CD14-positive monocyte (primary cell): ENCODE measurements at regions not wholly inside any gene's neighbourhood (a gene's known extent, or its start where the extent isn't known, plus 50 kb on each side); places are given as distances from the start of the nearest gene placed in this dataset.

Experiments used
- DNase-seq, 3 donors: peaks; one replicate each; pipeline ENCODE4 v3.0.0-alpha.2; 2011 to 2022
- H2AFZ ChIP-seq: 2 replicates; pipeline ENCODE4 v1.6.0; 2012; ENCODE audit warnings: mild to moderate bottlenecking, low read depth, low read length, inconsistent platforms; ENCODE audit not compliant: insufficient read depth, poor library complexity, severe bottlenecking
- H3K27ac ChIP-seq, 2 donors: 1 replicate in 1 of 2; 2 replicates in 1 of 2; pipeline ENCODE4 v1.5.1; 2012 to 2013; ENCODE audit warnings: low read length in 2 of 2, control low read depth in 1 of 2, inconsistent platforms in 1 of 2, low read depth in 1 of 2, mild to moderate bottlenecking in 1 of 2
- H3K27me3 ChIP-seq, 2 donors: one replicate each; pipeline versions ENCODE4 v1.6.0 to v1.6.1; 2011 to 2013; ENCODE audit warnings: low read length in 2 of 2; ENCODE audit not compliant: control insufficient read depth in 2 of 2, insufficient read depth in 2 of 2
- H3K36me3 ChIP-seq, 2 donors: replicated peaks in 1 of 2; 1 replicate in 1 of 2; 2 replicates in 1 of 2; pipeline versions ENCODE4 v1.5.1 to v1.6.1; 2012 to 2013; ENCODE audit warnings: low read length in 2 of 2, control low read depth in 1 of 2, inconsistent platforms in 1 of 2, mild to moderate bottlenecking in 1 of 2; ENCODE audit not compliant: insufficient read depth in 2 of 2, control insufficient read depth in 1 of 2
- H3K4me1 ChIP-seq, 2 donors: 1 replicate in 1 of 2; 2 replicates in 1 of 2; pipeline versions ENCODE4 v1.5.1 to v1.6.1; 2012 to 2013; ENCODE audit warnings: low read length in 2 of 2, control low read depth in 1 of 2, inconsistent platforms in 1 of 2, mild to moderate bottlenecking in 1 of 2, moderate library complexity in 1 of 2; ENCODE audit not compliant: insufficient read depth in 2 of 2, control insufficient read depth in 1 of 2
- H3K4me2 ChIP-seq: replicated peaks from 2 replicates; pipeline ENCODE3; 2012; ENCODE audit warnings: low read length, moderate library complexity, mild to moderate bottlenecking; ENCODE audit not compliant: poor library complexity, severe bottlenecking; ENCODE audit errors: extremely low read depth
- H3K4me3 ChIP-seq, 3 experiments: fragments of 200-600 bp in 1 of 3; sonication (generic) in 1 of 3; replicated peaks in 1 of 3; 1 replicate in 2 of 3; 2 replicates in 1 of 3; pipeline ENCODE4 v1.5.1; 2011 to 2013; ENCODE audit warnings: low read length in 3 of 3, mild to moderate bottlenecking in 3 of 3, control low read depth in 2 of 3, low read depth in 2 of 3, inconsistent platforms in 1 of 3, moderate library complexity in 1 of 3
- H3K79me2 ChIP-seq: 2 replicates; pipeline ENCODE4 v1.6.0; 2012; ENCODE audit warnings: mild to moderate bottlenecking, control low read depth, inconsistent platforms, low read length, moderate library complexity; ENCODE audit not compliant: insufficient read depth
- H3K9ac ChIP-seq: 2 replicates; pipeline ENCODE4 v1.6.0; 2017; ENCODE audit warnings: low read length, mild to moderate bottlenecking; ENCODE audit not compliant: insufficient read depth, poor library complexity, severe bottlenecking
- H3K9me3 ChIP-seq, 2 donors: replicated peaks in 1 of 2; 1 replicate in 1 of 2; 2 replicates in 1 of 2; pipeline versions ENCODE4 v1.5.1 to v1.6.1; 2012 to 2013; ENCODE audit warnings: low read length in 2 of 2, control low read depth in 1 of 2; ENCODE audit not compliant: control insufficient read depth in 1 of 2, insufficient read depth in 1 of 2
- H4K20me1 ChIP-seq: 2 replicates; pipeline ENCODE4 v1.6.0; 2012; ENCODE audit warnings: mild to moderate bottlenecking, low read length, control low read depth, moderate library complexity; ENCODE audit not compliant: insufficient read depth
- H3K27ac Mint-ChIP-seq, 7 donors: one replicate each; pipeline ENCODE4 v1.8.0; 2020; ENCODE audit warnings: mild to moderate bottlenecking in 7 of 7, mixed read lengths in 7 of 7, moderate library complexity in 6 of 7, inconsistent platforms in 2 of 7
- H3K27me3 Mint-ChIP-seq, 3 donors: one replicate each; pipeline ENCODE4 v1.8.0; 2021 to 2022; ENCODE audit warnings: low read depth in 3 of 3, mild to moderate bottlenecking in 3 of 3, mixed read lengths in 3 of 3, moderate library complexity in 3 of 3, inconsistent platforms in 1 of 3
- H3K36me3 Mint-ChIP-seq, 2 donors: one replicate each; pipeline ENCODE4 v1.8.0; 2020; ENCODE audit warnings: mixed read lengths in 2 of 2, inconsistent platforms in 1 of 2, mild to moderate bottlenecking in 1 of 2
- H3K4me1 Mint-ChIP-seq: one replicate; pipeline ENCODE4 v1.8.0; 2020; ENCODE audit warnings: mild to moderate bottlenecking, mixed read lengths
- H3K4me3 Mint-ChIP-seq, 2 donors: one replicate each; pipeline ENCODE4 v1.8.0; 2020; ENCODE audit warnings: mild to moderate bottlenecking in 2 of 2, mixed read lengths in 2 of 2, moderate library complexity in 1 of 2
- H3K9me3 Mint-ChIP-seq, 7 donors: one replicate each; pipeline ENCODE4 v1.8.0; 2020 to 2022; ENCODE audit warnings: mixed read lengths in 7 of 7, mild to moderate bottlenecking in 6 of 7, moderate library complexity in 6 of 7, inconsistent platforms in 2 of 7
- CTCF ChIP-seq: fragments of 200-600 bp; IDR thresholded peaks from one replicate; pipeline ENCODE4 v1.8.0; 2022; ENCODE audit warnings: antibody characterized with exemption, mild to moderate bottlenecking
- WGBS: methylation state at CpG from one replicate; pipeline ENCODE4 v1.1.5; 2013; ENCODE audit warnings: missing lambda C conversion rate; ENCODE audit not compliant: insufficient coverage; 5-methylcytosine and 5-hydroxymethylcytosine counted together
- intact Hi-C, 2 donors: fragments of 100-400 bp; cut with micrococcal nuclease; formaldehyde crosslinking; loops; one replicate each; pipeline versions ENCODE4 v1.15.0 to v1.15.1; 2023

DNA sequence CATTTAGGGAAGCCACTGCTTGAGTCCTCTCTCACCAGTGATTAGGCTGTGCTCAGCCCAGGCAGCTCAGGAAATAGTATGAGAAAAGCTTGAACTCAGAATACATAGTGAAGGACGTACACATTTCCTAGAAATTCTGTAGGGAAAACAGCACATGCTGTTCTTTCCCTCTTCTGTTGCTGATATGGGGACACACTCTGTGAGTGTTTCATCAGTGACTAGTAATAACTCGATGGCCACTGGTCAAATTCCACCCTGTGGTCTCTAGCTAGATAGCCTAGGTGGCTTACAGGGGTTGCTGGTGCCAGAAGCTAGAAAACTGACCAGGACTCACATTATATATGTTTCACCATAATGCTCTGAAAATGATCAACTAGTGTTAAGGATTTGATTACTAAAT is 259.8 kb upstream of the SOX4 start:
- Histone ChIP-seq H3K79me2 (no peaks in the 10 kb centered on the region), H3K36me3 (no peaks in the 10 kb centered on the region), H3K27me3 (no peaks in the 10 kb centered on the region), H3K4me3 (no peak overlapping the region), H3K9me3 (peaks cover 0 to 11% of the 10 kb centered on the region in 2 donors), H4K20me1 (no peaks in the 10 kb centered on the region), H3K27ac (no peak overlapping the region), H3K4me2 (no peak overlapping the region), H3K9ac (no peak overlapping the region), H3K4me1 (no peaks in the 10 kb centered on the region), H2AFZ (no peak overlapping the region)
- intact Hi-C loops: no loop called here
- TF ChIP-seq CTCF: no peak
- no peaks in the 10 kb centered on the region for H3K36me3 Mint-ChIP-seq
- WGBS: 100% methylated on average over 1 of the region's 2 CpGs
- H3K27me3 Mint-ChIP-seq: peaks cover 0 to 1% (median 0%) of the 10 kb centered on the region in 3 donors
- peaks cover 3 to 11% (median 7%) of the 10 kb centered on the region in 7 donors for H3K9me3 Mint-ChIP-seq
- H3K27ac Mint-ChIP-seq: no peak overlapping the region
- no peaks in the 10 kb centered on the region for H3K4me1 Mint-ChIP-seq
- DNase-seq: no peak
- no peak overlapping the region for H3K4me3 Mint-ChIP-seq

DNA sequence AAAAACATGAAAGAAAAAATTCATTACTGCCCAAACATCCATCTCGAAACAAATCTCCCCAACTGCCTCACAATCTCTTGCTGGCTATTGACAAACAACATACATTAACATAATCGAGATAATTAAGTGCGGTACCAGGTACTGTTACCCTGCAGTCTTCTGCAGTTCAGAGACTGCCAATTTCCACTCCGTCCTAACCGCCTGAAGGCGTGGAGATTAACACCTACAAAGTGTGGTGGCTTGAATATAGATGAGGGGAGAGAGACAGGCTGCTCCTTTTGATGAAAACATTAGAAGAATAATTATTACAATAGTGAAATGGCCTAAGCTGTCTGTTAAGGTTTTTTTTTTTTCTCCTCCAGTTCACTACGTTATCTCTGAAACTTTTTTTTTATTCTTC is 258.9 kb upstream of the SOX4 start:
- no peak overlapping the region for H3K4me3 Mint-ChIP-seq
- Histone ChIP-seq H3K9me3 (peaks cover 0 to 11% of the 10 kb centered on the region in 2 donors), H3K9ac (no peak overlapping the region), H3K4me3 (no peak overlapping the region), H3K27me3 (no peaks in the 10 kb centered on the region), H3K27ac (no peak overlapping the region), H2AFZ (no peak overlapping the region), H3K4me2 (no peak overlapping the region), H3K4me1 (no peaks in the 10 kb centered on the region), H3K79me2 (no peaks in the 10 kb centered on the region), H3K36me3 (no peaks in the 10 kb centered on the region), H4K20me1 (no peaks in the 10 kb centered on the region)
- intact Hi-C loops: no loop called here
- H3K27me3 Mint-ChIP-seq: peaks cover 0 to 1% (median 0%) of the 10 kb centered on the region in 3 donors
- no peak for TF ChIP-seq CTCF
- no peak for DNase-seq
- H3K27ac Mint-ChIP-seq: no peak overlapping the region
- no peaks in the 10 kb centered on the region for H3K36me3 Mint-ChIP-seq
- 100% methylated on average over 3 of the region's 7 CpGs for WGBS
- H3K9me3 Mint-ChIP-seq: peaks cover 3 to 11% (median 7%) of the 10 kb centered on the region in 7 donors
- no peaks in the 10 kb centered on the region for H3K4me1 Mint-ChIP-seq
